HEK293T (cell line): ENCODE measurements at regions not wholly inside any gene's neighbourhood (a gene's known extent, or its start where the extent isn't known, plus 50 kb on each side); places are given as distances from the start of the nearest gene placed in this dataset.
A peak's percentile ranks its signal among the peaks of the same experiment; 100 is the strongest.

ENCODE experiments used
- CTCF ChIA-PET: fragments of 350-600 bp; formaldehyde crosslinking; extraction: SDS; loops from one replicate; lab custom pipeline; 2021; ENCODE audit warnings: antibody characterized with exemption, inconsistent platforms; lab: Yijun Ruan, JAX
- POLR2A ChIA-PET: fragments of 350-600 bp; formaldehyde crosslinking; extraction: SDS; loops from one replicate; lab custom pipeline; 2020; ENCODE audit warnings: antibody characterized with exemption, inconsistent platforms; lab: Yijun Ruan, JAX
- DNase-seq: peaks from one replicate; pipeline ENCODE4 v3.0.0; 2012; ENCODE audit warnings: mixed read lengths; ENCODE audit errors: extremely low spot score
- ARNT ChIP-seq: fragments of 450-650 bp; IDR thresholded peaks from 2 replicates; pipeline ENCODE4 v1.6.1; 2017; ENCODE audit warnings: mild to moderate bottlenecking
- BHLHE40 ChIP-seq: fragments of 450-650 bp; IDR thresholded peaks from 2 replicates; pipeline ENCODE4 v1.6.1; 2016; ENCODE audit warnings: mild to moderate bottlenecking, moderate library complexity, borderline replicate concordance
- CTBP1 ChIP-seq: fragments of 450-650 bp; IDR thresholded peaks from 2 replicates; pipeline ENCODE4 v1.6.1; 2016; ENCODE audit warnings: borderline replicate concordance
- ELF4 ChIP-seq: fragments of 450-650 bp; IDR thresholded peaks from 2 replicates; pipeline ENCODE4 v1.6.1; 2017; ENCODE audit warnings: antibody characterized with exemption
- FOXA1 ChIP-seq: fragments of 450-650 bp; IDR thresholded peaks from 2 replicates; pipeline ENCODE4 v1.6.1; 2016; ENCODE audit warnings: mild to moderate bottlenecking
- FOXK2 ChIP-seq: fragments of 450-650 bp; IDR thresholded peaks from 2 replicates; pipeline ENCODE4 v1.6.1; 2016; ENCODE audit warnings: mild to moderate bottlenecking
- FOXM1 ChIP-seq: fragments of 450-650 bp; IDR thresholded peaks from 2 replicates; pipeline ENCODE4 v1.6.1; 2017; ENCODE audit warnings: mild to moderate bottlenecking, borderline replicate concordance
- HDGF ChIP-seq: fragments of 450-650 bp; IDR thresholded peaks from 2 replicates; pipeline ENCODE4 v1.6.1; 2017; ENCODE audit warnings: antibody characterized with exemption, borderline replicate concordance
- L3MBTL2 ChIP-seq: fragments of 450-650 bp; conservative IDR thresholded peaks from 2 replicates; pipeline ENCODE4 v1.6.1; 2016; ENCODE audit warnings: mild to moderate bottlenecking
- LEF1 ChIP-seq: fragments of 450-650 bp; IDR thresholded peaks from 2 replicates; pipeline ENCODE4 v1.6.1; 2017; ENCODE audit warnings: mild to moderate bottlenecking, borderline replicate concordance
- NFRKB ChIP-seq: fragments of 450-650 bp; IDR thresholded peaks from 2 replicates; pipeline ENCODE4 v1.6.1; 2016; ENCODE audit warnings: mild to moderate bottlenecking, moderate library complexity
- PKNOX1 ChIP-seq: fragments of 450-650 bp; IDR thresholded peaks from 2 replicates; pipeline ENCODE4 v1.6.1; 2016
- SP1 ChIP-seq: fragments of 450-650 bp; IDR thresholded peaks from 2 replicates; pipeline ENCODE4 v1.6.1; 2017
- SUZ12 ChIP-seq: fragments of 450-650 bp; IDR thresholded peaks from 2 replicates; pipeline ENCODE4 v1.6.1; 2016; ENCODE audit warnings: mild to moderate bottlenecking
- TARDBP ChIP-seq: fragments of 450-650 bp; IDR thresholded peaks from 2 replicates; pipeline ENCODE4 v1.6.1; 2016
- ZNF384 ChIP-seq: fragments of 450-650 bp; IDR thresholded peaks from 2 replicates; pipeline ENCODE4 v1.6.1; 2016

DNA sequence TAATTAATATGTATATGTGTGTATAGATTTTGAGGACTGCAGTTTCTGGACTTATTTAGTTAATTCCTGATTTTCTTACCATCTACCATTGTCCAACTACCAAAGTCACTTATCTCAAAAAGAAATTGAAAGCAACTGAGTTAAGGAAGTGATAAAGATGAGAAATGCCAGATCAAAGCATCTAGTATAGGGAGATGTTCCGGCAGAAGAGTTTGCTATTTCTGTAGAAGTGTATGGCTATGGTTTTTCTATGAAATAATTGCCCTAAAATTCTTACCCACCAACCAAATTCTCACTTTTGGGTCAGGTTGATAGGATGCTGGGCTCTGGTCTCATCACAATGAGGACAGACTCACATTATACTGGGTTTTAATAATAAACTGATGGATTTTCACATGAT, 64.0 kb upstream of the RAB11FIP2 start:
- no peak for TF ChIP-seq LEF1
- TF ChIP-seq FOXK2, result no peak
- no peak for TF ChIP-seq PKNOX1
- no peak for TF ChIP-seq SP1
- no peak for TF ChIP-seq ZNF384
- TF ChIP-seq BHLHE40, result no peak
- TF ChIP-seq HDGF, result no peak
- no peak for TF ChIP-seq SUZ12
- no peak for TF ChIP-seq FOXM1
- TF ChIP-seq TARDBP, result no peak
- TF ChIP-seq ELF4, result no peak
- TF ChIP-seq L3MBTL2, result no peak
- TF ChIP-seq CTBP1, result no peak
- TF ChIP-seq NFRKB, result no peak
- no peak for TF ChIP-seq ARNT
- no peak for TF ChIP-seq FOXA1
- DNase-seq, result no peak
- ChIA-PET POLR2A (no interaction called here), CTCF (no interaction called here)

- ChIA-PET CTCF (no interaction called here), POLR2A (no interaction called here)
- DNase-seq, result peak; percentile 61
- TF ChIP-seq ELF4 (no peak), HDGF (no peak), BHLHE40 (no peak), PKNOX1 (peak; percentile 75), ARNT (no peak), FOXK2 (no peak), TARDBP (no peak), LEF1 (no peak), FOXM1 (no peak), L3MBTL2 (peak; percentile 78), CTBP1 (no peak), ZNF384 (peak; percentile 69), FOXA1 (no peak), NFRKB (no peak), SP1 (no peak), SUZ12 (no peak)
Observed at GRCh38 chr10:118108194-118109026, 61.7 kb upstream of the RAB11FIP2 start.

DNA sequence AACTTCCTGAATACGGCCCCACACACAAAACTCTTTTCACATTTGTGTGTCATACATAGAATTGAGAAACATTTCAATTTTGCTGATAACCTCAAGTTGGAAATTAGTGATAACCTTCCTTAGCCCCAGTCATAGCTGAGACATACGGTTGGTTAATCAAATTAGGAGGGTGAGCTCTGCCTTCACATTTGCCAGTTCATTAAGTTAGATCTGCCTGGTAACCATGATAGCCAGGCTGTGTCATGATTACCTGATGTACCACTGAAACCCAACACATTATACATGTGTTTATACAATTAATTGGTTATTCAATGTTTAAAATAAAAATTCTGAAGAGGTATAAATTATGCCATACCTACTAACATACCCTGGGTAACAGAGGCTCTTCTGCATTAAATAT, 60.8 kb upstream of the RAB11FIP2 start:
- ChIA-PET POLR2A (no interaction called here), CTCF (no interaction called here)
- TF ChIP-seq FOXA1, result no peak
- TF ChIP-seq TARDBP, result no peak
- TF ChIP-seq CTBP1, result no peak
- TF ChIP-seq HDGF, result no peak
- no peak for TF ChIP-seq PKNOX1
- TF ChIP-seq ARNT, result no peak
- no peak for TF ChIP-seq NFRKB
- TF ChIP-seq FOXM1, result no peak
- TF ChIP-seq SUZ12, result no peak
- no peak for TF ChIP-seq LEF1
- TF ChIP-seq SP1, result no peak
- no peak for TF ChIP-seq BHLHE40
- TF ChIP-seq FOXK2, result no peak
- DNase-seq, result no peak

GRCh38 chr10:118107040-118107439, 60.3 kb upstream of the RAB11FIP2 start:
- CTCF ChIA-PET, result interaction anchor here (0.8 kb wide), 1 partner anchor 601 kb away, joined by 3 read pairs; no protein-coding TSS in a partner anchor
- TF ChIP-seq FOXK2 (no peak), HDGF (no peak), L3MBTL2 (no peak), TARDBP (no peak), ELF4 (no peak), FOXA1 (no peak), BHLHE40 (no peak), CTBP1 (no peak), ZNF384 (no peak), LEF1 (no peak), SUZ12 (no peak), ARNT (no peak)
- DNase-seq, result no peak
- POLR2A ChIA-PET, result no interaction called here

GRCh38 chr10:118106426-118106825, 59.7 kb upstream of the RAB11FIP2 start:
- DNase-seq, result peak; percentile 39
- CTCF ChIA-PET, result interaction anchor here (0.8 to 0.9 kb wide), 2 partner anchors 23 to 600 kb away, joined by 3 read pairs; no protein-coding TSS in a partner anchor
- POLR2A ChIA-PET, result no interaction called here
- no peak for TF ChIP-seq ARNT
- TF ChIP-seq L3MBTL2, result no peak
- TF ChIP-seq PKNOX1, result peak; percentile 43; the same call in 1 of the 2 replicates

DNA sequence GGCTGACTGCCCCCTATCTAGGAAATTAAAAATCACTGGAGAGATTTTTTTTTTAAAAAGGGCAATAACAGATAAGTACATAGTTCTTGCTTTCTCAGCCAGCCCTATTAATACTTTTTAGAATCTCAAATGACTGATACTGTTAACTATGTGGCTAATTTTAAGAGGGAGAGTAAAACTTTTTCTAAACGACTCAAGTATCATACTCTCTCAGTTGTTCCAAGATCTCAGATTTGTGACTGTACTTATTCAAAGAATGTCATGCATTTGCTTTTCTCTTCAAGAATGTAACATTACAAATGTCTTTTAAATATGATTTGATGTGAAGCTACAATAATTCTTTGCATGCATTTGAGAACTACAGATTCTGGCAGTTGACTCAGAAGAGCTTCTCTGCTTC, 55.4 kb upstream of the RAB11FIP2 start:
- DNase-seq, result no peak
- TF ChIP-seq FOXK2 (no peak), FOXM1 (no peak), TARDBP (no peak), ELF4 (no peak), BHLHE40 (no peak), L3MBTL2 (no peak), HDGF (no peak), LEF1 (no peak), ARNT (no peak), SUZ12 (no peak), FOXA1 (no peak), SP1 (no peak), CTBP1 (no peak), ZNF384 (no peak), PKNOX1 (no peak)
- ChIA-PET POLR2A (interaction anchor here (0.6 kb wide), 1 partner anchor 57 kb away, joined by 3 read pairs; no protein-coding TSS in a partner anchor), CTCF (no interaction called here)
